WTC11 (cell line): ENCODE measurements at regions not wholly inside any gene's neighbourhood (a gene's known extent, or its start where the extent isn't known, plus 50 kb on each side); places are given as distances from the start of the nearest gene placed in this dataset.

Source experiments
- ATAC-seq: fragments of 200-7000 bp; cut with Tn5 transposase; 2 replicates; pipeline ENCODE4 v1.10.0; 2021; ENCODE audit warnings: mild to moderate bottlenecking, moderate library complexity
- CTCF ChIA-PET: fragments of 300-600 bp; sonication (Branson Sonifier 250); formaldehyde crosslinking; loops from one replicate; lab custom pipeline; 2021; ENCODE audit warnings: antibody characterized with exemption; lab: Charles Lee
- POLR2A ChIA-PET: fragments of 350-600 bp; sonication (Branson Sonifier 250); formaldehyde crosslinking; loops from one replicate; lab custom pipeline; 2021; ENCODE audit warnings: antibody characterized with exemption; lab: Charles Lee
- DNase-seq: peaks from one replicate; pipeline ENCODE4 v3.0.0; 2021; ENCODE audit warnings: low spot score
- H3K27ac Mint-ChIP-seq: 2 replicates; pipeline ENCODE4 v1.8.0; 2021; ENCODE audit warnings: mixed read lengths
- H3K27me3 Mint-ChIP-seq: 2 replicates; pipeline ENCODE4 v1.8.0; 2021; ENCODE audit warnings: low read depth, mild to moderate bottlenecking, moderate library complexity, mixed read lengths
- H3K36me3 Mint-ChIP-seq: 2 replicates; pipeline ENCODE4 v1.8.0; 2021; ENCODE audit warnings: mixed read lengths
- H3K4me1 Mint-ChIP-seq: 2 replicates; pipeline ENCODE4 v1.8.0; 2022; ENCODE audit warnings: mixed read lengths
- H3K4me3 Mint-ChIP-seq: 2 replicates; pipeline ENCODE4 v1.8.0; 2021; ENCODE audit warnings: mild to moderate bottlenecking, moderate library complexity, mixed read lengths
- H3K9me3 Mint-ChIP-seq: 2 replicates; pipeline ENCODE4 v1.8.0; 2021; ENCODE audit warnings: mixed read lengths
- E2F4 ChIP-seq: sonication (generic); formaldehyde crosslinking; IDR thresholded peaks from 2 replicates; pipeline ENCODE4 v1.8.1; 2022; ENCODE audit warnings: low read depth, mild to moderate bottlenecking, moderate library complexity, missing genetic modification reagents, borderline replicate concordance
- ESRRA ChIP-seq: sonication (generic); formaldehyde crosslinking; IDR thresholded peaks from 2 replicates; pipeline ENCODE4 v1.8.1; 2022; ENCODE audit warnings: mild to moderate bottlenecking, missing genetic modification reagents, borderline replicate concordance
- FOXJ3 ChIP-seq: sonication (generic); formaldehyde crosslinking; IDR thresholded peaks from 2 replicates; pipeline ENCODE4 v1.9.0; 2021; ENCODE audit warnings: missing genetic modification reagents, mild to moderate bottlenecking, borderline replicate concordance
- FOXP1 ChIP-seq: sonication (generic); formaldehyde crosslinking; IDR thresholded peaks from 2 replicates; pipeline ENCODE4 v1.8.0; 2022; ENCODE audit warnings: missing genetic modification reagents, mild to moderate bottlenecking, moderate library complexity, borderline replicate concordance
- HMGXB4 ChIP-seq: sonication (generic); formaldehyde crosslinking; IDR thresholded peaks from 2 replicates; pipeline ENCODE4 v1.8.1; 2023; ENCODE audit warnings: mild to moderate bottlenecking, moderate library complexity, missing genetic modification reagents
- KAT7 ChIP-seq: sonication (generic); formaldehyde crosslinking; IDR thresholded peaks from 2 replicates; pipeline ENCODE4 v1.8.1; 2023; ENCODE audit warnings: missing genetic modification reagents, mild to moderate bottlenecking, borderline replicate concordance
- PRRX2 ChIP-seq: fragments of 250-450 bp; sonication (Bioruptor Pico); IDR thresholded peaks from 2 replicates; pipeline ENCODE4 v1.8.0; 2021; ENCODE audit warnings: mild to moderate bottlenecking
- SMAD4 ChIP-seq: sonication (generic); formaldehyde crosslinking; IDR thresholded peaks from 2 replicates; pipeline ENCODE4 v1.8.0; 2022; ENCODE audit warnings: mild to moderate bottlenecking, missing genetic modification reagents
- TCF7 ChIP-seq: sonication (generic); formaldehyde crosslinking; IDR thresholded peaks from 2 replicates; pipeline ENCODE4 v1.8.0; 2022; ENCODE audit warnings: mild to moderate bottlenecking, low read depth, missing genetic modification reagents, moderate library complexity
- TEAD1 ChIP-seq: sonication (generic); formaldehyde crosslinking; IDR thresholded peaks from 2 replicates; pipeline ENCODE4 v1.8.0; 2022; ENCODE audit warnings: mild to moderate bottlenecking, missing genetic modification reagents
- ZNF396 ChIP-seq: fragments of 250-450 bp; sonication (Bioruptor Pico); IDR thresholded peaks from 2 replicates; pipeline ENCODE4 v1.8.0; 2021; ENCODE audit warnings: mild to moderate bottlenecking, moderate library complexity, borderline replicate concordance
- TF ChIP-seq, protein P1 (sequence below): fragments of 250-450 bp; sonication (Bioruptor Pico); IDR thresholded peaks from 2 replicates; pipeline ENCODE4 v1.9.0; 2021; ENCODE audit warnings: mild to moderate bottlenecking
- TF ChIP-seq, protein P2 (sequence below): sonication (generic); formaldehyde crosslinking; IDR thresholded peaks from 2 replicates; pipeline ENCODE4 v1.8.0; 2023; ENCODE audit warnings: missing genetic modification reagents, mild to moderate bottlenecking, borderline replicate concordance
- TF ChIP-seq, protein P3 (sequence below): sonication (generic); formaldehyde crosslinking; IDR thresholded peaks from 2 replicates; pipeline ENCODE4 v1.8.0; 2022; ENCODE audit warnings: missing genetic modification reagents

- TF ChIP-seq HMGXB4 (CRISPR knock-in tag) = no peak
- TF ChIP-seq FOXP1 = no peak
- TF ChIP-seq ZNF396 (CRISPR knock-in tag) = no peak
Observed at GRCh38 chr6:135118134-135118730, 62.9 kb upstream of the MYB start (continued).

- Mint-ChIP-seq H3K27ac (no peak overlapping the region), H3K27me3 (no peaks in the 10 kb centered on the region), H3K4me3 (no peak overlapping the region), H3K36me3 (no peaks in the 10 kb centered on the region), H3K4me1 (no peaks in the 10 kb centered on the region), H3K9me3 (no peaks in the 10 kb centered on the region)
- ChIA-PET POLR2A (no interaction called here), CTCF (no interaction called here)
- TF ChIP-seq, protein P1, sequence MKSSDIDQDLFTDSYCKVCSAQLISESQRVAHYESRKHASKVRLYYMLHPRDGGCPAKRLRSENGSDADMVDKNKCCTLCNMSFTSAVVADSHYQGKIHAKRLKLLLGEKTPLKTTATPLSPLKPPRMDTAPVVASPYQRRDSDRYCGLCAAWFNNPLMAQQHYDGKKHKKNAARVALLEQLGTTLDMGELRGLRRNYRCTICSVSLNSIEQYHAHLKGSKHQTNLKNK (CRISPR knock-in tag) = no peak
- TF ChIP-seq ESRRA (CRISPR knock-in tag) = no peak
- TF ChIP-seq KAT7 (CRISPR knock-in tag) = no peak
- no peak for TF ChIP-seq TCF7
- ATAC-seq (no peak), DNase-seq (no peak)
Observed at GRCh38 chr6:135117413-135117968, 62.9 kb upstream of the HBS1L start.

- Mint-ChIP-seq H3K27me3 (no peaks in the 10 kb centered on the region), H3K4me1 (no peaks in the 10 kb centered on the region), H3K36me3 (no peaks in the 10 kb centered on the region), H3K4me3 (no peak overlapping the region), H3K9me3 (no peaks in the 10 kb centered on the region)
- TF ChIP-seq TCF7 = no peak
- TF ChIP-seq, protein P2, sequence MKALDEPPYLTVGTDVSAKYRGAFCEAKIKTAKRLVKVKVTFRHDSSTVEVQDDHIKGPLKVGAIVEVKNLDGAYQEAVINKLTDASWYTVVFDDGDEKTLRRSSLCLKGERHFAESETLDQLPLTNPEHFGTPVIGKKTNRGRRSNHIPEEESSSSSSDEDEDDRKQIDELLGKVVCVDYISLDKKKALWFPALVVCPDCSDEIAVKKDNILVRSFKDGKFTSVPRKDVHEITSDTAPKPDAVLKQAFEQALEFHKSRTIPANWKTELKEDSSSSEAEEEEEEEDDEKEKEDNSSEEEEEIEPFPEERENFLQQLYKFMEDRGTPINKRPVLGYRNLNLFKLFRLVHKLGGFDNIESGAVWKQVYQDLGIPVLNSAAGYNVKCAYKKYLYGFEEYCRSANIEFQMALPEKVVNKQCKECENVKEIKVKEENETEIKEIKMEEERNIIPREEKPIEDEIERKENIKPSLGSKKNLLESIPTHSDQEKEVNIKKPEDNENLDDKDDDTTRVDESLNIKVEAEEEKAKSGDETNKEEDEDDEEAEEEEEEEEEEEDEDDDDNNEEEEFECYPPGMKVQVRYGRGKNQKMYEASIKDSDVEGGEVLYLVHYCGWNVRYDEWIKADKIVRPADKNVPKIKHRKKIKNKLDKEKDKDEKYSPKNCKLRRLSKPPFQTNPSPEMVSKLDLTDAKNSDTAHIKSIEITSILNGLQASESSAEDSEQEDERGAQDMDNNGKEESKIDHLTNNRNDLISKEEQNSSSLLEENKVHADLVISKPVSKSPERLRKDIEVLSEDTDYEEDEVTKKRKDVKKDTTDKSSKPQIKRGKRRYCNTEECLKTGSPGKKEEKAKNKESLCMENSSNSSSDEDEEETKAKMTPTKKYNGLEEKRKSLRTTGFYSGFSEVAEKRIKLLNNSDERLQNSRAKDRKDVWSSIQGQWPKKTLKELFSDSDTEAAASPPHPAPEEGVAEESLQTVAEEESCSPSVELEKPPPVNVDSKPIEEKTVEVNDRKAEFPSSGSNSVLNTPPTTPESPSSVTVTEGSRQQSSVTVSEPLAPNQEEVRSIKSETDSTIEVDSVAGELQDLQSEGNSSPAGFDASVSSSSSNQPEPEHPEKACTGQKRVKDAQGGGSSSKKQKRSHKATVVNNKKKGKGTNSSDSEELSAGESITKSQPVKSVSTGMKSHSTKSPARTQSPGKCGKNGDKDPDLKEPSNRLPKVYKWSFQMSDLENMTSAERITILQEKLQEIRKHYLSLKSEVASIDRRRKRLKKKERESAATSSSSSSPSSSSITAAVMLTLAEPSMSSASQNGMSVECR (CRISPR knock-in tag) = no peak
- TF ChIP-seq HMGXB4 (CRISPR knock-in tag) = no peak
- no peak for TF ChIP-seq SMAD4
- TF ChIP-seq, protein P3, sequence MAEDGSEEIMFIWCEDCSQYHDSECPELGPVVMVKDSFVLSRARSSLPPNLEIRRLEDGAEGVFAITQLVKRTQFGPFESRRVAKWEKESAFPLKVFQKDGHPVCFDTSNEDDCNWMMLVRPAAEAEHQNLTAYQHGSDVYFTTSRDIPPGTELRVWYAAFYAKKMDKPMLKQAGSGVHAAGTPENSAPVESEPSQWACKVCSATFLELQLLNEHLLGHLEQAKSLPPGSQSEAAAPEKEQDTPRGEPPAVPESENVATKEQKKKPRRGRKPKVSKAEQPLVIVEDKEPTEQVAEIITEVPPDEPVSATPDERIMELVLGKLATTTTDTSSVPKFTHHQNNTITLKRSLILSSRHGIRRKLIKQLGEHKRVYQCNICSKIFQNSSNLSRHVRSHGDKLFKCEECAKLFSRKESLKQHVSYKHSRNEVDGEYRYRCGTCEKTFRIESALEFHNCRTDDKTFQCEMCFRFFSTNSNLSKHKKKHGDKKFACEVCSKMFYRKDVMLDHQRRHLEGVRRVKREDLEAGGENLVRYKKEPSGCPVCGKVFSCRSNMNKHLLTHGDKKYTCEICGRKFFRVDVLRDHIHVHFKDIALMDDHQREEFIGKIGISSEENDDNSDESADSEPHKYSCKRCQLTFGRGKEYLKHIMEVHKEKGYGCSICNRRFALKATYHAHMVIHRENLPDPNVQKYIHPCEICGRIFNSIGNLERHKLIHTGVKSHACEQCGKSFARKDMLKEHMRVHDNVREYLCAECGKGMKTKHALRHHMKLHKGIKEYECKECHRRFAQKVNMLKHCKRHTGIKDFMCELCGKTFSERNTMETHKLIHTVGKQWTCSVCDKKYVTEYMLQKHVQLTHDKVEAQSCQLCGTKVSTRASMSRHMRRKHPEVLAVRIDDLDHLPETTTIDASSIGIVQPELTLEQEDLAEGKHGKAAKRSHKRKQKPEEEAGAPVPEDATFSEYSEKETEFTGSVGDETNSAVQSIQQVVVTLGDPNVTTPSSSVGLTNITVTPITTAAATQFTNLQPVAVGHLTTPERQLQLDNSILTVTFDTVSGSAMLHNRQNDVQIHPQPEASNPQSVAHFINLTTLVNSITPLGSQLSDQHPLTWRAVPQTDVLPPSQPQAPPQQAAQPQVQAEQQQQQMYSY (CRISPR knock-in tag) = no peak
- no peak for TF ChIP-seq TEAD1 (CRISPR knock-in tag)
- TF ChIP-seq PRRX2 (CRISPR knock-in tag) = no peak
- no peak for TF ChIP-seq E2F4 (CRISPR knock-in tag)
- TF ChIP-seq FOXJ3 (CRISPR knock-in tag) = no peak
- TF ChIP-seq, all 79 proteins: peak for 0
- POLR2A ChIA-PET = no interaction called here
- CTCF ChIA-PET = no interaction called here
- no peak for ATAC-seq
- DNase-seq = no peak
- H3K27ac Mint-ChIP-seq = no peak overlapping the region
Observed at GRCh38 chr6:135116571-135116970, 61.9 kb upstream of the HBS1L start.
